PC-9 (cell line): ENCODE measurements at regions not wholly inside any gene's neighbourhood (a gene's known extent, or its start where the extent isn't known, plus 50 kb on each side); places are given as distances from the start of the nearest gene placed in this dataset.

Experiments
- BruUV-seq: library from RNA; stranded (reverse); fragments of 400-500 nt; replicated peaks from 2 replicates; lab custom pipeline; 2021; lab: Mats Ljungman, UMichigan
- CTCF ChIA-PET: fragments of 300-600 bp; sonication (Branson Sonifier 250); formaldehyde crosslinking; loops from one replicate; lab custom pipeline; 2022; ENCODE audit warnings: antibody characterized with exemption; lab: Charles Lee
- POLR2A ChIA-PET: fragments of 300-600 bp; sonication (Branson Sonifier 250); formaldehyde crosslinking; loops from one replicate; lab custom pipeline; 2022; ENCODE audit warnings: antibody characterized with exemption; ENCODE audit not compliant: unreplicated experiment; lab: Charles Lee
- DNase-seq, 2 experiments: peaks; one replicate each; pipeline versions ENCODE4 v3.0.0 to v3.0.0-alpha.2; 2015 to 2022; ENCODE audit warnings: mixed read lengths in 1 of 2
- H2AFZ ChIP-seq: fragments of 200-600 bp; sonication (generic); 2 replicates; pipeline ENCODE4 v1.8.1; 2017; ENCODE audit warnings: antibody characterized with exemption
- H3F3A ChIP-seq: fragments of 200-600 bp; sonication (generic); 2 replicates; pipeline ENCODE4 v1.8.1; 2017; ENCODE audit warnings: antibody characterized with exemption, mild to moderate bottlenecking, low read depth; ENCODE audit not compliant: insufficient read depth
- H3K27ac ChIP-seq: fragments of 200-600 bp; sonication (generic); 2 replicates; pipeline ENCODE4 v1.6.1; 2016; ENCODE audit warnings: mixed run types
- H3K27me3 ChIP-seq: fragments of 200-600 bp; sonication (generic); 2 replicates; pipeline ENCODE4 v1.6.1; 2016; ENCODE audit warnings: low read depth, mixed run types; ENCODE audit not compliant: insufficient read depth
- H3K36me3 ChIP-seq: fragments of 200-600 bp; sonication (generic); 2 replicates; pipeline ENCODE4 v1.6.1; 2016; ENCODE audit warnings: low read depth, mixed run types
- H3K4me1 ChIP-seq: fragments of 200-600 bp; sonication (generic); replicated peaks from 2 replicates; pipeline ENCODE4 v1.6.1; 2016; ENCODE audit warnings: mixed run types; ENCODE audit not compliant: insufficient read depth
- H3K4me2 ChIP-seq: fragments of 200-600 bp; sonication (generic); 2 replicates; pipeline ENCODE4 v1.6.1; 2017; ENCODE audit warnings: mixed run types
- H3K4me3 ChIP-seq: fragments of 200-600 bp; sonication (generic); 2 replicates; pipeline ENCODE4 v1.6.1; 2016; ENCODE audit warnings: mixed run types
- H3K79me2 ChIP-seq: fragments of 200-600 bp; sonication (generic); 2 replicates; pipeline ENCODE4 v1.6.1; 2017; ENCODE audit warnings: low read depth, mixed run types
- H3K9me2 ChIP-seq: fragments of 200-600 bp; sonication (generic); 2 replicates; pipeline ENCODE4 v1.8.1; 2017; ENCODE audit warnings: mild to moderate bottlenecking; ENCODE audit not compliant: insufficient read depth
- H3K9me3 ChIP-seq: fragments of 200-600 bp; sonication (generic); 2 replicates; pipeline ENCODE4 v1.8.1; 2016; ENCODE audit warnings: low read depth; ENCODE audit not compliant: insufficient read depth
- H4K20me1 ChIP-seq: fragments of 200-600 bp; sonication (generic); 2 replicates; pipeline ENCODE4 v1.8.1; 2017; ENCODE audit not compliant: insufficient read depth
- EZH2 ChIP-seq: fragments of 200-600 bp; sonication (generic); IDR thresholded peaks from 2 replicates; pipeline ENCODE4 v1.8.0; 2017; ENCODE audit warnings: antibody characterized with exemption, low read depth
- intact Hi-C: fragments of 100-400 bp; cut with micrococcal nuclease; formaldehyde crosslinking; loops from one replicate; pipeline ENCODE4 v1.10.0; 2022; ENCODE audit not compliant: unreplicated experiment
- TF ChIP-seq, protein P1 (sequence below): fragments of 200-600 bp; sonication (generic); conservative IDR thresholded peaks from 2 replicates; pipeline ENCODE4 v1.6.1; 2017; ENCODE audit warnings: mixed run types, antibody characterized with exemption, mild to moderate bottlenecking, moderate library complexity

GRCh38 chr3:65030014-65030627 is 342.3 kb upstream of the ADAMTS9 start:
- CTCF ChIA-PET, result no interaction called here
- peaks cover 15% of the 10 kb centered on the region for H3F3A ChIP-seq
- intact Hi-C loops, result loop anchor here (1.0 to 5.0 kb wide), 2 partner anchors 11 to 343 kb away; partner anchors contain the start of gene ADAMTS9

DNA sequence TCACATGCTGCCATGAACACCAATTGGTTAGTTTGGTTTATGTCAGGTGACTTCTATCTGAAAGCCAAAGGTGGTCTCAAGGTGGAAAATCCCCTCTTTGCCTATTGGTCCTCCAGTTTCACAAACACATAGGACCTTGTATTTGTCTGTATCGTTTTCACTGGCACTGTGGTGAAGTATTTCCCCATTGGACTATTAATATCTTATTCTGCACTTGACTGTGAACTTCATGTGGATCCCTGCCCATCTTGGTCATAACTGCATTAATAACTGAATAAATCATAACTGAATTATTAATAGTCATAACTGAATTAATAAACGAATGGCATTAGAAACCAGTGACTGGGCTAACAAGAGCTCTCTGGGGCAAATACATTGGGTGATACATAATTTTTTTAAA is 341.3 kb upstream of the ADAMTS9 start:
- Histone ChIP-seq H3K9me3 (no peaks in the 10 kb centered on the region; the same call in 1 of the 2 replicates), H3K27ac (no peak overlapping the region), H2AFZ (no peak overlapping the region), H3K4me2 (no peak overlapping the region), H3F3A (peaks cover 15% of the 10 kb centered on the region), H3K36me3 (no peaks in the 10 kb centered on the region), H4K20me1 (no peaks in the 10 kb centered on the region), H3K4me3 (no peak overlapping the region), H3K27me3 (no peaks in the 10 kb centered on the region), H3K4me1 (peaks cover 15% of the 10 kb centered on the region; the same call in 1 of the 2 replicates), H3K9me2 (no peaks in the 10 kb centered on the region), H3K79me2 (no peaks in the 10 kb centered on the region)
- ChIA-PET POLR2A (no interaction called here), CTCF (interaction anchor here (0.6 kb wide), 1 partner anchor 78 kb away, joined by 3 read pairs; no protein-coding TSS in a partner anchor)
- DNase-seq, result no peak
- no TSS peak for BruUV-seq
- intact Hi-C loops, result no loop called here
- TF ChIP-seq EZH2, result no peak
- TF ChIP-seq, protein P1, sequence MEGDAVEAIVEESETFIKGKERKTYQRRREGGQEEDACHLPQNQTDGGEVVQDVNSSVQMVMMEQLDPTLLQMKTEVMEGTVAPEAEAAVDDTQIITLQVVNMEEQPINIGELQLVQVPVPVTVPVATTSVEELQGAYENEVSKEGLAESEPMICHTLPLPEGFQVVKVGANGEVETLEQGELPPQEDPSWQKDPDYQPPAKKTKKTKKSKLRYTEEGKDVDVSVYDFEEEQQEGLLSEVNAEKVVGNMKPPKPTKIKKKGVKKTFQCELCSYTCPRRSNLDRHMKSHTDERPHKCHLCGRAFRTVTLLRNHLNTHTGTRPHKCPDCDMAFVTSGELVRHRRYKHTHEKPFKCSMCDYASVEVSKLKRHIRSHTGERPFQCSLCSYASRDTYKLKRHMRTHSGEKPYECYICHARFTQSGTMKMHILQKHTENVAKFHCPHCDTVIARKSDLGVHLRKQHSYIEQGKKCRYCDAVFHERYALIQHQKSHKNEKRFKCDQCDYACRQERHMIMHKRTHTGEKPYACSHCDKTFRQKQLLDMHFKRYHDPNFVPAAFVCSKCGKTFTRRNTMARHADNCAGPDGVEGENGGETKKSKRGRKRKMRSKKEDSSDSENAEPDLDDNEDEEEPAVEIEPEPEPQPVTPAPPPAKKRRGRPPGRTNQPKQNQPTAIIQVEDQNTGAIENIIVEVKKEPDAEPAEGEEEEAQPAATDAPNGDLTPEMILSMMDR, result no peak

More at GRCh38 chr3:65030014-65030627, 342.3 kb upstream of the ADAMTS9 start:
- POLR2A ChIA-PET, result interaction anchor here (0.6 kb wide), 1 partner anchor 12 kb away, joined by 3 read pairs; no protein-coding TSS in a partner anchor
- no peak for DNase-seq
- no TSS peak for BruUV-seq
- Histone ChIP-seq H3K27me3 (no peaks in the 10 kb centered on the region), H3K27ac (no peak overlapping the region), H2AFZ (no peak overlapping the region), H3K36me3 (no peaks in the 10 kb centered on the region), H3K4me3 (no peak overlapping the region), H3K4me1 (peaks cover 15% of the 10 kb centered on the region; the same call in 1 of the 2 replicates), H4K20me1 (no peaks in the 10 kb centered on the region), H3K9me2 (no peaks in the 10 kb centered on the region), H3K79me2 (no peaks in the 10 kb centered on the region), H3K4me2 (0 out of 2 replicates have a peak overlapping the region, but pooled peaks have one; percentile 19), H3K9me3 (no peaks in the 10 kb centered on the region; the same call in 1 of the 2 replicates)
- TF ChIP-seq, protein P1, result no peak
- TF ChIP-seq EZH2, result no peak

GRCh38 chr3:65028024-65028423 is 340.2 kb upstream of the ADAMTS9 start:
- Histone ChIP-seq H3F3A (peaks cover 15% of the 10 kb centered on the region), H3K27me3 (no peaks in the 10 kb centered on the region), H3K9me2 (no peaks in the 10 kb centered on the region), H3K79me2 (no peaks in the 10 kb centered on the region), H3K27ac (no peak overlapping the region), H2AFZ (no peak overlapping the region), H4K20me1 (no peaks in the 10 kb centered on the region), H3K9me3 (no peaks in the 10 kb centered on the region; the same call in 1 of the 2 replicates), H3K4me2 (no peak overlapping the region), H3K36me3 (no peaks in the 10 kb centered on the region), H3K4me3 (no peak overlapping the region), H3K4me1 (peaks cover 15% of the 10 kb centered on the region; the same call in 1 of the 2 replicates)
- BruUV-seq, result no TSS peak
- intact Hi-C loops, result no loop called here
- CTCF ChIA-PET, result no interaction called here
- POLR2A ChIA-PET, result no interaction called here
- TF ChIP-seq EZH2, result no peak
- TF ChIP-seq, protein P1, result no peak
- no peak for DNase-seq
